NCI-H226 (cell line): ENCODE measurements at regions not wholly inside any gene's neighbourhood (a gene's known extent, or its start where the extent isn't known, plus 50 kb on each side); places are given as distances from the start of the nearest gene placed in this dataset.
"Not testable (repeated sequence)": the region's sequence is repeated elsewhere in the genome, so short reads cannot be mapped to it uniquely, and the experiment has no call there.

Experiments
- DNase-seq: peaks from one replicate; pipeline ENCODE4 v3.0.0-alpha.2; 2015

- DNase-seq = no peak
Measured at GRCh38 chr14:106235356-106236159, 709.2 kb downstream of the TMEM121 start.

GRCh38 chr14:106248321-106249192 is 722.2 kb downstream of the TMEM121 start:
- DNase-seq = no peak

GRCh38 chr14:106253995-106254394 is 727.6 kb downstream of the TMEM121 start:
- not testable (repeated sequence) for DNase-seq

GRCh38 chr14:106257569-106257994 is 731.2 kb downstream of the TMEM121 start:
- DNase-seq = peak; percentile 39

GRCh38 chr14:106268013-106268727 is 741.8 kb downstream of the TMEM121 start:
- no peak for DNase-seq

GRCh38 chr14:106269029-106269428 is 742.6 kb downstream of the TMEM121 start:
- DNase-seq = no peak

GRCh38 chr14:106269451-106270204 is 743.2 kb downstream of the TMEM121 start:
- DNase-seq = no peak

GRCh38 chr14:106270476-106271121 is 744.2 kb downstream of the TMEM121 start:
- DNase-seq = not testable (repeated sequence)

GRCh38 chr14:106276326-106277267 is 750.2 kb downstream of the TMEM121 start:
- DNase-seq = no peak

- DNase-seq = no peak
Measured at GRCh38 chr14:106277503-106277902, 751.1 kb downstream of the TMEM121 start.

GRCh38 chr14:106280876-106281275 is 754.5 kb downstream of the TMEM121 start:
- DNase-seq = no peak

- DNase-seq = no peak
Measured at GRCh38 chr14:106286697-106287290, 760.4 kb downstream of the TMEM121 start.

- no peak for DNase-seq
Measured at GRCh38 chr14:106287506-106287905, 761.1 kb downstream of the TMEM121 start.

- DNase-seq = no peak
Measured at GRCh38 chr14:106291626-106292025, 765.2 kb downstream of the TMEM121 start.

- DNase-seq = no peak
Measured at GRCh38 chr14:106294324-106294723, 767.9 kb downstream of the TMEM121 start.

GRCh38 chr14:106300951-106301510 is 774.6 kb downstream of the TMEM121 start:
- DNase-seq = not testable (repeated sequence)

GRCh38 chr14:106301609-106302008 is 775.2 kb downstream of the TMEM121 start:
- DNase-seq = not testable (repeated sequence)

GRCh38 chr14:106302661-106303060 is 776.3 kb downstream of the TMEM121 start:
- no peak for DNase-seq

- no peak for DNase-seq
Measured at GRCh38 chr14:106304271-106304670, 777.9 kb downstream of the TMEM121 start.
